Choroid plexus epithelial cell (primary cell): ENCODE measurements at regions not wholly inside any gene's neighbourhood (a gene's known extent, or its start where the extent isn't known, plus 50 kb on each side); places are given as distances from the start of the nearest gene placed in this dataset.
A peak's percentile ranks its signal among the peaks of the same experiment; 100 is the strongest.

Experiments
- DNase-seq: peaks from one replicate; pipeline ENCODE4 v3.0.0-alpha.2; 2010; ENCODE audit warnings: low read depth
- H3K4me3 ChIP-seq: 2 replicates; pipeline ENCODE4 v1.5.1; 2011; ENCODE audit warnings: low read depth, mild to moderate bottlenecking, control low read depth, low read length, moderate library complexity
- TF ChIP-seq, protein P1 (sequence below): conservative IDR thresholded peaks from 2 replicates; pipeline ENCODE4 v1.5.1; 2011; ENCODE audit warnings: low read depth, mild to moderate bottlenecking, control low read depth, inconsistent platforms, low read length, moderate library complexity

DNA sequence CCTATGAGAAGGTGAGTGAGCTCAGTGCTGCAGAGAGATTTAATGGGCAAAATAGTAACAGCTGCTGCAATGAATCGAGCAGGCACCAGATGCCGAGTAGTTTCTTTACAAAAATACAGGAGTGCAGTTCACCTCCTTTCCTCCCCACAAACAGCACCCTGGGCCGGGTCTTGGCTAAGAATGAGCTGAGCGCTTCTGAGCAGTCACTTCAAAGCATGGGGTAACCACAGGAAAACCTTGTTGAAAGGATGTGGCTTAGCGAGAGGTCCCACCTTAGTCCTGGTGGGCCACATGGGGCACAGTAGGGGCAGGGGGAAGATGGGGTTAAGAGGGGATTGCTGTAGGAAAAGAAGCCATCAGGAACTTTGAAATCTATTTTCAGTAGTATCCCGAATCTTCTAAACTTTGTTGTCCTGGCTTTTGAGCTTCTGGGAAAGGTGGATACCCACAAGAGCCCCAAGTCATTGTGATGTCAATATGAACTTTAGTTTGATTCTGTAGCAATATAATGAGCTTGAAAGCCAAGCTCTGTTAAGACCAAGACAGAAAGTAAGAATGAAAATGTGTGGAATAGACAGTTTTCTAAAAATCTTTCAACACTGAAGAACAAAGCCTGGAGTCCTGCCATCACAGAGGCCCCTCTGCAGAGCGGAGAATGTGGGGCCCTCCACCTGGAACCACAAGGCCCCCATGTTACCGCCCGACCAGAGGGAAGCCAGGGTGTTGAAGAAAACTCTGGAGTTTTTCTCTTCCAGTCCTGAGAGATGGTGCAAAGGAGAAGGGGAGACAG, 101.0 kb upstream of the ZNF236 start:
- no peak for DNase-seq
- TF ChIP-seq, protein P1, sequence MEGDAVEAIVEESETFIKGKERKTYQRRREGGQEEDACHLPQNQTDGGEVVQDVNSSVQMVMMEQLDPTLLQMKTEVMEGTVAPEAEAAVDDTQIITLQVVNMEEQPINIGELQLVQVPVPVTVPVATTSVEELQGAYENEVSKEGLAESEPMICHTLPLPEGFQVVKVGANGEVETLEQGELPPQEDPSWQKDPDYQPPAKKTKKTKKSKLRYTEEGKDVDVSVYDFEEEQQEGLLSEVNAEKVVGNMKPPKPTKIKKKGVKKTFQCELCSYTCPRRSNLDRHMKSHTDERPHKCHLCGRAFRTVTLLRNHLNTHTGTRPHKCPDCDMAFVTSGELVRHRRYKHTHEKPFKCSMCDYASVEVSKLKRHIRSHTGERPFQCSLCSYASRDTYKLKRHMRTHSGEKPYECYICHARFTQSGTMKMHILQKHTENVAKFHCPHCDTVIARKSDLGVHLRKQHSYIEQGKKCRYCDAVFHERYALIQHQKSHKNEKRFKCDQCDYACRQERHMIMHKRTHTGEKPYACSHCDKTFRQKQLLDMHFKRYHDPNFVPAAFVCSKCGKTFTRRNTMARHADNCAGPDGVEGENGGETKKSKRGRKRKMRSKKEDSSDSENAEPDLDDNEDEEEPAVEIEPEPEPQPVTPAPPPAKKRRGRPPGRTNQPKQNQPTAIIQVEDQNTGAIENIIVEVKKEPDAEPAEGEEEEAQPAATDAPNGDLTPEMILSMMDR: no peak
- no peak overlapping the region for H3K4me3 ChIP-seq

GRCh38 chr18:76720683-76721082, 101.7 kb upstream of the ZNF236 start:
- peak; percentile 18 for DNase-seq
- TF ChIP-seq, protein P1: no peak
- H3K4me3 ChIP-seq: no peak overlapping the region

- DNase-seq: no peak
- TF ChIP-seq, protein P1: no peak
- H3K4me3 ChIP-seq: no peak overlapping the region
Observed at GRCh38 chr18:76715012-76715610, 107.2 kb upstream of the ZNF236 start.

DNA sequence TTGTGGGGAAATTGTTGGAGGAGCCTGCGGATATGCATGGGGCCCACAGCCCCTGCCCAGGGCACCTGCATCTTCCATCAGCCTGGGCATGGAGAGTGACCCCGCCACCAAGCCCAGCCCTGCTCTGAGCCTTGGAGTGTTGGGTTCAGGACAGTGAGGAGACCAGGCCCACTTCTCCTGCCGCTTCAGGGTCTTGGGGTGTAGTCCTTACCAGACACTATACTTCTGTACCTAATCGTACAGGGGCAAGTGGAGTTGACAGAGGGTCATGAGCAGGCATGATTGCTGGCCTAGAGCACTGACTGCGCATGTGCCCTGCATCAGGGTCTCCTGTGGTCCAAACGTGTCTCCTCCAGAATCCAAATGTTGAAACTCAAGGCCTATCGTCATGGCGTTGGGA, 108.9 kb upstream of the ZNF236 start:
- H3K4me3 ChIP-seq: no peak overlapping the region
- no peak for DNase-seq
- TF ChIP-seq, protein P1: no peak

DNA sequence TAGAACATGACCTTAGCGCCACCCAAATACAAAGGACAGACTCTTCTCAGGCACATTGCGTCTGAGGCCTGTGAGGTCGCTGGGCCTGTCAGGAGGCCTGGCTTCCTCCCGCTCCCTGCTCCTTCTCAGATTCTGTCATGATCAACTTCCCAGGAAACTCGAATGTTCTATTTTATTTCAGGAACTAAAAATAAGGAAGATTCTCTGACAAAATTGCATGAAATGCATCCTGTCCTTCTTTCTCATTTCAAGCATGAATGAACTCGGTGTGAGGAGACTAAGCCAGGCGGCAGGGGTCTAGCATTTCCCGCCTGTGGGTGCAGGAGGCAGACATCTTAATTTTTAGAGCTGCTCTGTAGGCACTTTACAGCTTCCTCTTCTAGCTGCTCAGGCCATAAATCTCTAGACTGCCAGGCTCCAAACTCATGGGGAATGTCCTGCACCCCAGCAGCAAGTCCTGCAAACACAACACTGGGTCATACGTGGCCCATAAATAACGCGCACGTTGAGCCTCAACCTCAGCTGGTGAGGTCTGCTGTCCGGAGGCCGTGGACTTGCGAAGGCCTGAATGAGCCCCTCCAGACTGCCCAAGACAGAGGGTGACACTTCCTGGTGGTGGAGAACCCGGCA, 109.7 kb upstream of the ZNF236 start:
- no peak for DNase-seq
- H3K4me3 ChIP-seq: no peak overlapping the region
- TF ChIP-seq, protein P1: no peak

DNA sequence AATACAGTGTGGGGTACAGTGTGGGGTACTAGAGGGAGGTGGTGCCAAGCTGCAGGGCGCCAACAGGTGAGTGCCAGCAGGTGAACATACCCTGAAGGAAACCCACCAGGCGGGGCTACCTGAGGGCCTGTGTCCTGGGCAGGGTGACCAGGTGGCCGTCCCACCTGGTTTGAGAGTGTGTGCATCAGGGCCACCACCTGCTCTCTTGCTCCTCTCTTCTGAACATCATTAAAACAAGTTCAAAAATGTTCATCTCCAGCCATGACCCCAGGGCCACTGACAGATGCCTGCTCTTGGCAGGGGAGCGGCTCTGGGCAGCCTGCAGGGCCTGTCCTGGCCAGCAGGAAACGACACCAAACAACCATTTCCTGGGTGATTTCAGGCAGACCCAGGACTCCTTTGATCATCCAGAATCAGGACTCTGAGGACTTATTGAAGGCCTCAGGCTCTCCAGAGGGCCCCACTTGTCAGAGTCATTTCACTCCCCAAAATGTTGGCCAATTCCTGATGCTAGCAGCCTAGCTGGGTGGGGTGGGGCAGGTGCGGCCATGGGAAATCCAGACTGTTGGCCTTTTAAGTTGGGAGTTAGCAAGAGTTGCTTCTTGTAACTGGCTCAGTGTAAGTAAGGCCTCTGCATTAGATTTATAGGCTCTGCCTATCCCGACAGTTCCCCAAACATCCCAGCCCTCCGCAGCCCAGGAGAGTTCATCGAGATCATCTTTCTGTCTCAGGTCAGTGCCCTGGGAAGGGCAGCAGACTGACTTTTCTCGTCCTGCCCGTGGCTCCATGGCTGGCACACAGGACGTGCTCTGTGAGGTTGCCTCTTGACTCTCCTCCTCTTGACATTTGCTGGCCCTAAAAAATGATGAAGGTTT, 111.5 kb upstream of the ZNF236 start:
- no peak overlapping the region for H3K4me3 ChIP-seq
- DNase-seq: no peak
- TF ChIP-seq, protein P1: peak; percentile 2
